RWPE1 (cell line): ENCODE measurements at regions not wholly inside any gene's neighbourhood (a gene's known extent, or its start where the extent isn't known, plus 50 kb on each side); places are given as distances from the start of the nearest gene placed in this dataset.
"Not testable (repeated sequence)": the region's sequence is repeated elsewhere in the genome, so short reads cannot be mapped to it uniquely, and the experiment has no call there.

Experiments
- CTCF ChIA-PET: fragments of 350-600 bp; sonication (Branson Sonifier 250); formaldehyde crosslinking; extraction: SDS; loops from one replicate; lab custom pipeline; 2021; lab: Yijun Ruan, JAX
- POLR2A ChIA-PET: fragments of 400-600 bp; formaldehyde crosslinking; extraction: SDS; loops from one replicate; lab custom pipeline; 2020; ENCODE audit warnings: antibody characterized with exemption; ENCODE audit not compliant: low non-redundant PET; lab: Yijun Ruan, JAX
- DNase-seq: peaks from one replicate; pipeline ENCODE4 v3.0.0; 2012; ENCODE audit warnings: low spot score
- H3K27ac ChIP-seq: fragments of 450-650 bp; 2 replicates; pipeline ENCODE4 v1.5.1; 2017
- CTCF ChIP-seq: fragments of 450-650 bp; conservative IDR thresholded peaks from 2 replicates; pipeline ENCODE4 v1.5.1; 2017; ENCODE audit warnings: low read depth, mild to moderate bottlenecking

GRCh38 chr15:95202569-95203349 is 971.4 kb downstream of the MCTP2 start:
- no peak overlapping the region for H3K27ac ChIP-seq
- no peak for TF ChIP-seq CTCF
- no peak for DNase-seq
- POLR2A ChIA-PET: no interaction called here
- CTCF ChIA-PET: no interaction called here

GRCh38 chr15:95205077-95205476 is 973.7 kb downstream of the MCTP2 start:
- POLR2A ChIA-PET: no interaction called here
- CTCF ChIA-PET: no interaction called here
- no peak for TF ChIP-seq CTCF

GRCh38 chr15:95205830-95206229 is 974.5 kb downstream of the MCTP2 start:
- H3K27ac ChIP-seq, DNase-seq, CTCF ChIA-PET, POLR2A ChIA-PET: not testable (repeated sequence)

More at GRCh38 chr15:95205077-95205476, 973.7 kb downstream of the MCTP2 start:
- no peak for DNase-seq
- H3K27ac ChIP-seq: no peak overlapping the region

GRCh38 chr15:95208071-95208470 is 976.7 kb downstream of the MCTP2 start:
- DNase-seq: no peak
- no peak for TF ChIP-seq CTCF
- ChIA-PET POLR2A (no interaction called here), CTCF (interaction anchor here (0.6 kb wide), 1 partner anchor 631 kb away, joined by 3 read pairs; no protein-coding TSS in a partner anchor)
- no peak overlapping the region for H3K27ac ChIP-seq

GRCh38 chr15:95208988-95209387 is 977.6 kb downstream of the MCTP2 start:
- H3K27ac ChIP-seq: no peak overlapping the region
- no peak for TF ChIP-seq CTCF
- no peak for DNase-seq
- CTCF ChIA-PET: interaction anchor here (0.7 kb wide), 1 partner anchor 20 kb away, joined by 4 read pairs; no protein-coding TSS in a partner anchor
- POLR2A ChIA-PET: no interaction called here

GRCh38 chr15:95210436-95210981 is 979.1 kb downstream of the MCTP2 start:
- ChIA-PET POLR2A (no interaction called here), CTCF (interaction anchor here (0.6 kb wide), 1 partner anchor 364 kb away, joined by 4 read pairs; no protein-coding TSS in a partner anchor)
- no peak overlapping the region for H3K27ac ChIP-seq
- DNase-seq: no peak
- no peak for TF ChIP-seq CTCF

GRCh38 chr15:95215017-95215416 is 983.7 kb downstream of the MCTP2 start:
- no peak for DNase-seq
- TF ChIP-seq CTCF: no peak
- no peak overlapping the region for H3K27ac ChIP-seq
- ChIA-PET POLR2A (no interaction called here), CTCF (no interaction called here)
